GM23248 (cell line): ENCODE measurements at regions not wholly inside any gene's neighbourhood (a gene's known extent, or its start where the extent isn't known, plus 50 kb on each side); places are given as distances from the start of the nearest gene placed in this dataset.

ENCODE experiments used
- EZH2 ChIP-seq: fragments of 200-600 bp; sonication (generic); IDR thresholded peaks from 2 replicates; pipeline ENCODE4 v1.6.1; 2018; ENCODE audit warnings: antibody characterized with exemption, mild to moderate bottlenecking; ENCODE audit not compliant: insufficient read depth, poor library complexity, severe bottlenecking
- EZH2phosphoT487 ChIP-seq: fragments of 200-600 bp; sonication (generic); IDR thresholded peaks from 2 replicates; pipeline ENCODE4 v1.6.1; 2018; ENCODE audit warnings: antibody characterized with exemption, moderate library complexity, mild to moderate bottlenecking, low read depth; ENCODE audit not compliant: insufficient read depth

- TF ChIP-seq EZH2 (no peak), EZH2phosphoT487 (no peak)
Measured at GRCh38 chr5:153361735-153362409, 128.6 kb upstream of the GRIA1 start.
